ENCODE measurements at regions not wholly inside any gene's neighbourhood (a gene's known extent, or its start where the extent isn't known, plus 50 kb on each side); places are given as distances from the start of the nearest gene placed in this dataset.

GRCh38 chr2:4020153-4020552 lies 316.8 kb downstream of the DCDC2C start:
- intact Hi-C loops (cut with DNase I): no loop called here
- DNase-seq (ENCODE audit: missing footprints): no peak
- ATAC-seq: no peak

DNA sequence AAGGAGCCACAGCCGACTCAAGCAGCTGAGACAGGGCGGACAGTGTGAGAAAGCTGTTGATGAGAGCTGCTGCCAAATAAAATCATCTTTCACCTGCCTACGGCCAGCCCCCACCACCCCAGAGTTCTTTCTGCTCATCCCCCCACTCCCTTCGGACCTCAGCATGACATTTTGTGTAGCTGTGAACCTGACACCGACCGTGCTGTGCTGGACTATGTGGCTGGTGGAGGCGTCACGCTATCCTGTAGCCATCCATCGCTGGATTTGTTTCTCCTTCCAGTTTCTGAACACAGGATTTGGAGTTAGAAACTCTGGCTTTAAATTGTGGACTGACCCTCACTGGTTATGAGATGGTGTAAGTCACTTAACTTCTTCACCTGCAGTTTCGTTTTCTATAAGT lies 317.3 kb downstream of the DCDC2C start:
- intact Hi-C loops (cut with DNase I): no loop called here
- ATAC-seq: no peak
- no peak for DNase-seq (ENCODE audit: missing footprints)

DNA sequence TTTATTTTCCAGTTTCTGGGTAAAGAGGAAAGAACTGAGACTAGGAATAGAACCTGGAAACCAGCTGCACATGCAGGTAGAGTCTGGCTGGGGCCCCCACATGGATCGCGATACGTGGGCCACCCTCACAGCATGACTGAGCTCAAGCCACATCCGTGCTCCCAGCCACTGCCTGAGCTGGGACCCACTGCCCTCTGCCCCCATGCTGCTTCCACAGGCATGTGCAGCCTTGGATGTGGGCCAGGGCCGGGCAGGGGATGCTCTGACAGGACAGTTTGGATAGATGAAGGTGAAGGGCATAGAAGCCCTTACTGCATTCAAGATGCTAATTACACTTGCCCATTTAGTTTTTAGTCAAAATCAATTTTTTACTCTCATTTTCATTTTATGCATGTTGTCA lies 321.2 kb downstream of the DCDC2C start:
- no peak for ATAC-seq
- intact Hi-C loops (cut with DNase I): no loop called here
- no peak for DNase-seq (ENCODE audit: missing footprints)

GRCh38 chr2:4029081-4029480 lies 325.7 kb downstream of the DCDC2C start:
- intact Hi-C loops (cut with DNase I): no loop called here
- ATAC-seq (no peak), DNase-seq (ENCODE audit: missing footprints) (no peak)

DNA sequence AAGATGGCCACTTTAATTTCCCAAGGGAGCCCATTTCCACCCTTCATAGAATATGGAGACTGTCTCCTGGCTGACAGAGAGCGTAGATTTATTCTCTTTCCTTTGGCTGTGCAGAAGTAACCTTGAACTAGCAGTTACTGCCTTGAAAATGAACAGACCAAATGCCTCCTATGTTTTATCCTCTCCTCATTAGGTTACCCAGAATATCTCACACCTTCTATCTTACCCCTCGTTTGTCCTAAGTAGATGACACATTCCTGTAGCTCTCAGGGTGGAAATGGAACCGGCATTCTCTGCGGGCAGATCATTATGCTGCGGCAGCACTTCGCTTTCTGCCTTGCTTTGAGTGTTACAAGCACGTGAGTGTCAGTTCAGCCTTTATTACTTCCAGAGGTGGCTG lies 336.5 kb downstream of the DCDC2C start:
- no peak for ATAC-seq
- intact Hi-C loops (cut with DNase I): no loop called here
- DNase-seq (ENCODE audit: missing footprints): no peak

GRCh38 chr2:4047961-4048891 lies 344.9 kb downstream of the DCDC2C start:
- DNase-seq (ENCODE audit: missing footprints) (no peak), ATAC-seq (no peak)
- intact Hi-C loops (cut with DNase I): no loop called here

- ATAC-seq: no peak
Observed at GRCh38 chr2:4049463-4049862, 346.1 kb downstream of the DCDC2C start.

GRCh38 chr2:4053769-4054493 lies 350.6 kb downstream of the DCDC2C start:
- no peak for ATAC-seq
- intact Hi-C loops (cut with DNase I): no loop called here
- no peak for DNase-seq (ENCODE audit: missing footprints)

More at GRCh38 chr2:4049463-4049862, 346.1 kb downstream of the DCDC2C start:
- intact Hi-C loops (cut with DNase I): no loop called here
- no peak for DNase-seq (ENCODE audit: missing footprints)

DNA sequence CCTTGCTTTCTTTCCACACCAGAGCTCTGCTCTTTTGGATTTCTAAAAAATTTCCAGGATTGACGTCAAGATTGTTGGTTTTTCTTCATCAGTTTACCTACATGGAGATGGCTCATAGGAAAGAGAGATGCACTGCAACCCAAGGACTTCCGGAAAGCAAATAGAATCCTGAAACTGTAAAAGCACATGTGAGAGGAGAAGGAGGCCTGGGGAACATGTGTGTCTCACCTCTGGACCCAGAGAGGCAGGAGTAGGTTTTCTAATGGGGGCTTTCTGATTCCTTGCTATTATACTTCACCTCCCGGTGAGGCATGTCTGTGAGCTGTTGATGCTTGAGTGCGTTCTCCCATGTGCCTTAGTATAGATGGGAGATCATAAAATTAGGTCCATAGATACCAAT lies 362.8 kb downstream of the DCDC2C start:
- ATAC-seq (no peak), DNase-seq (ENCODE audit: missing footprints) (no peak)
- intact Hi-C loops (cut with DNase I): no loop called here

DNA sequence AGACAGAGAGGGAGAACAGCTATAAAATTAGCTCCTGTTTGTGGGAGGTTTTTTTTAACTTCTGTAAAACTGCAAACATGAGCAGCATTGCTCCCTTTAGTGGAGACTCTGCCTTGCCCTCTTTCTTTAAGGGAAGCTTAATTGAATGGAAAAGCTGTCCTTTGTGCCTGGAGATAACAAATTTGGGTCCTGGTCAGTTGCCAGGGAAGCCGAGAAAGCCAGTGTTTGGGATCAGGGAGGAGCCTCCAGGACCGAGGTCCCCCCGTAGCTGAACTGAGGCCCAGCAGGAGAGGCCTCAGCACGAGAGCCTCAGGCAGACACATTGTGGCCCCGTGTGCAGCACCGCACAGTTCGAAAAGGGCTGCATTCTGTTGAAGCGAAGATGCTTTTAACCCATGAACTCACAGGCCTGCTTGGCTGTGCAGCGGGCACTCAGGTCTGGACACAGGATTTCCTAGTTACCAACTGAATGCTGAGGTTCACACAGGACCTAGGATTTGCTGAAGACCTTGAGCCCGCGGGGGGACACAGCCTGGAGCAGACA lies 369.7 kb downstream of the DCDC2C start:
- no peak for ATAC-seq
- intact Hi-C loops (cut with DNase I): no loop called here
- peak; percentile 64 for DNase-seq (ENCODE audit: missing footprints)

- ATAC-seq (no peak), DNase-seq (ENCODE audit: missing footprints) (no peak)
- intact Hi-C loops (cut with DNase I): no loop called here
Observed at GRCh38 chr2:4077017-4077416, 373.6 kb downstream of the DCDC2C start.

DNA sequence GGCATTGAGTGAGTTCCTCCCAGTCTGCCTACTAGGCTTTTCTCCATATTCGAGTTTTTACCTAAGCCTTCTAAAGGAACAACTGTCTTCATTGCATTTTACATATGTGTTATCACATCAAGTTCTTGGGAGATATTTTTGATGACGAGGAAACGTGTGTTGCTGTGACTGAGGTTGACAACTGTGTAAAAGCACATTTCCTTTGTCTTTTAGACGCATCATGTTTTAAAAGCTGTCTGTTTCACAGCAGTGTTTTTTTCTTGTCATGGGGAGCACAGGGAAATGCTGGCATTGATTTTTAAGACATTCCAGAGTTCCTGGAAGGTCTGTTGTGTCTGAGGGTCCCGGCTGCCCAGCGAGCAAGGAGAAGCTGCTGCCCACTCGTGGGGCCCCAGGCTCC lies 381.8 kb downstream of the DCDC2C start:
- DNase-seq (ENCODE audit: missing footprints) (no peak), ATAC-seq (no peak)
- intact Hi-C loops (cut with DNase I): no loop called here

DNA sequence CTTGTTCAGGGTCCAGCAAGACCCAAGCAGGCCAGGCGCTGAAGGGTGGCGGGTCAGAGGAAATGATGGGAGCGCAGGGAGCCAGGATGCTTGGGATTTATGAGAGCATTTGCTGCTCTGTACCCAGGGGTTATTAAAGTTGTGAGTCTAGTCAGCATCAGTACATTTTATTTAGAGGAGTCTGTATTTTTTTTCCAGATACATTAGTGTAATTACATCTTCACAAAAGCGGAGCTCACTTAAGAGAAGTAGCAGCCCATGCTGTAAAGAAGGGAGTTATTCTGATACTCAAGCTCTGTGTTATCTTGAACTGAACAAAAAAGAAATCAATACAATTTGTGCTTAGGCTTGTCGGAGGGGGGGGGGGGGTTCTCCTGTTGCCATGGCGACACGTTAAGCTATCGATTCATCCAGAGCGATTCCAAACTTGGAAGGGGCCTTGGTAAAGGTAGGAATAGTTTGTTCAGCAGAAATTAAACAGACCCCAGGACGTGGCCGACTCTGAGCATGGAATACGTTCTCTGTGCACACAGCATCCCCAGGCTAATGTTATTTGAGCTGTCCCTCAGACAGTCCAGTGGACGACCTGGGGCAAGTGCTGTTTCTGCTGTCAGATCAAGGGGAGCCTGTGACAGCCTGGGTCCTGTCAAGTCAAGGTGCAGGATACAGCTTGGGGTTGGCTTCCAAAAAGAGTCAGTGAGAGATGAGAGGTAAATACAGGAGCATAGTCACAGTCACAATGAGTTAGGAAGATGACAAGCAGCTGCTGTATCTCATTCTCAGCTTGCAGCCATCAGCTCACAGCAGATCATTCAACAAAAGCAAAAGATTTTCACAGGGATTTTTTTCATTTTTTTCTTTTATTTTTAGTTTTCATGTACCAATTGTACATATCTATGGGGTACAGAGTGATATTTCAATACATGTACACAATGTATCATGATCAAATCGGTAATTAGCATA lies 387.6 kb downstream of the DCDC2C start:
- intact Hi-C loops (cut with DNase I): no loop called here
- DNase-seq (ENCODE audit: missing footprints): no peak
- ATAC-seq: no peak

- no peak for ATAC-seq
- DNase-seq (ENCODE audit: missing footprints): no peak
- intact Hi-C loops (cut with DNase I): no loop called here
Observed at GRCh38 chr2:4091869-4092268, 388.5 kb downstream of the DCDC2C start.

DNA sequence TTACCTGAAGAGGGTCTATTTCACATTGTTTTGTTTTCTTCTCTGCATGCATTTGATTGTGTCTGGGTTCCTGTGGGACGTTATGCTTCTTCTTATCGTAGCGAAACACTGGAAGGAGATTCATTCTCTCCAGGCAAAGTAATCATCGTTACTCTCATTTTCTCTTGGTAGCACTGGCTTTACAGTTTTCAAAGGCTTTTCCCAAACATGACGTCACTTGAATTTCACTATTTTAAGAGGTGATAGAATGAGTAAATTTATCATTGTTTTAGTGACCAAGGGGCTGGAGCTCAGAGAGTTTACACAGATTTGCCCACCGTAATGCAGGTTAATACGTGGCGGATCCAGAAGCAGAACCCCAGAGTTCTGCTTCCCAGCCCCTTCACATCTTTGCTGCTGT lies 391.4 kb downstream of the DCDC2C start:
- DNase-seq (ENCODE audit: missing footprints) (no peak), ATAC-seq (no peak)
- intact Hi-C loops (cut with DNase I): no loop called here

- intact Hi-C loops (cut with DNase I): no loop called here
- DNase-seq (ENCODE audit: missing footprints) (no peak), ATAC-seq (no peak)
Observed at GRCh38 chr2:4096978-4097766, 393.8 kb downstream of the DCDC2C start.

- ATAC-seq (no peak), DNase-seq (ENCODE audit: missing footprints) (no peak)
- intact Hi-C loops (cut with DNase I): no loop called here
Observed at GRCh38 chr2:4098137-4098536, 394.8 kb downstream of the DCDC2C start.

GRCh38 chr2:4101936-4102335 lies 398.6 kb downstream of the DCDC2C start:
- intact Hi-C loops (cut with DNase I): no loop called here
- no peak for ATAC-seq
- DNase-seq (ENCODE audit: missing footprints): no peak
